Liver (tissue), 8 donors: ENCODE measurements at regions not wholly inside any gene's neighbourhood (a gene's known extent, or its start where the extent isn't known, plus 50 kb on each side); places are given as distances from the start of the nearest gene placed in this dataset.

Experiments
- DNase-seq: peaks from one replicate; pipeline ENCODE4 v3.0.0-alpha.2; 2017; ENCODE audit warnings: low spot score
- H3K27ac ChIP-seq, 2 donors: one replicate each; pipeline ENCODE4 v1.7.0; 2013; ENCODE audit warnings: inconsistent platforms in 2 of 2, low read length in 2 of 2, control low read depth in 1 of 2, low read depth in 1 of 2, mild to moderate bottlenecking in 1 of 2
- H3K27me3 ChIP-seq, 4 donors: one replicate each; pipeline versions ENCODE4 v1.6.1 to v1.7.0; 2013; ENCODE audit warnings: low read length in 3 of 4, inconsistent platforms in 1 of 4, mild to moderate bottlenecking in 1 of 4, moderate library complexity in 1 of 4; ENCODE audit not compliant: control insufficient read depth in 4 of 4, insufficient read depth in 4 of 4
- H3K36me3 ChIP-seq, 4 donors: one replicate each; pipeline versions ENCODE4 v1.6.1 to v1.7.0; 2013; ENCODE audit warnings: low read length in 3 of 4, mild to moderate bottlenecking in 3 of 4, low read depth in 1 of 4, moderate library complexity in 1 of 4; ENCODE audit not compliant: control insufficient read depth in 4 of 4, insufficient read depth in 3 of 4
- H3K4me1 ChIP-seq, 4 donors: one replicate each; pipeline versions ENCODE4 v1.6.1 to v1.7.0; 2013; ENCODE audit warnings: low read length in 3 of 4, mild to moderate bottlenecking in 3 of 4, moderate library complexity in 1 of 4; ENCODE audit not compliant: control insufficient read depth in 4 of 4, insufficient read depth in 4 of 4
- H3K4me3 ChIP-seq, 3 donors: one replicate each; pipeline versions ENCODE4 v1.6.1 to v1.7.0; 2013; ENCODE audit warnings: low read length in 3 of 3, control low read depth in 1 of 3, low read depth in 1 of 3, mild to moderate bottlenecking in 1 of 3
- H3K9ac ChIP-seq, 2 donors: one replicate each; pipeline ENCODE4 v1.7.0; 2013; ENCODE audit warnings: low read length in 2 of 2, mild to moderate bottlenecking in 2 of 2, moderate library complexity in 2 of 2, control low read depth in 1 of 2, low read depth in 1 of 2
- H3K9me3 ChIP-seq, 4 donors: one replicate each; pipeline versions ENCODE4 v1.6.1 to v1.7.0; 2013; ENCODE audit warnings: low read length in 3 of 4; ENCODE audit not compliant: control insufficient read depth in 4 of 4
- CTCF ChIP-seq: fragments of 150-350 bp; IDR thresholded peaks from 2 replicates; pipeline ENCODE4 v1.5.1; 2017; ENCODE audit warnings: improper control_type of control experiment, low read depth, low read length; ENCODE audit not compliant: missing input control
- EGR1 ChIP-seq, 2 donors: IDR thresholded peaks; 2 replicates each; pipeline ENCODE4 v1.6.1; 2016 to 2018; ENCODE audit warnings: antibody characterized with exemption in 2 of 2, low read depth in 2 of 2
- FOXA1 ChIP-seq: IDR thresholded peaks from 2 replicates; pipeline ENCODE4 v1.6.1; 2016; ENCODE audit warnings: antibody characterized with exemption
- GABPA ChIP-seq, 2 donors: IDR thresholded peaks in 1 of 2; conservative IDR thresholded peaks in 1 of 2; 2 replicates each; pipeline ENCODE4 v1.6.1; 2016; ENCODE audit warnings: antibody characterized with exemption in 2 of 2, mild to moderate bottlenecking in 1 of 2, moderate library complexity in 1 of 2
- HNF4A ChIP-seq, 2 donors: conservative IDR thresholded peaks; 2 replicates each; pipeline ENCODE4 v1.6.1; 2016; ENCODE audit warnings: antibody characterized with exemption in 2 of 2, mild to moderate bottlenecking in 2 of 2
- HNF4G ChIP-seq: IDR thresholded peaks from 2 replicates; pipeline ENCODE4 v1.6.1; 2016; ENCODE audit warnings: antibody characterized with exemption
- JUND ChIP-seq, 2 donors: IDR thresholded peaks; 2 replicates each; pipeline ENCODE4 v1.6.1; 2016; ENCODE audit warnings: antibody characterized with exemption in 2 of 2
- MAX ChIP-seq: IDR thresholded peaks from 2 replicates; pipeline ENCODE4 v1.6.1; 2016; ENCODE audit warnings: antibody characterized with exemption
- NR2F2 ChIP-seq: IDR thresholded peaks from 2 replicates; pipeline ENCODE4 v1.6.1; 2016; ENCODE audit warnings: antibody characterized with exemption
- RAD21 ChIP-seq, 2 donors: IDR thresholded peaks; 2 replicates each; pipeline ENCODE4 v1.6.1; 2016; ENCODE audit warnings: antibody characterized with exemption in 2 of 2, mild to moderate bottlenecking in 2 of 2
- REST ChIP-seq: IDR thresholded peaks from 2 replicates; pipeline ENCODE4 v1.6.1; 2016; ENCODE audit warnings: antibody characterized with exemption, mild to moderate bottlenecking
- RXRA ChIP-seq, 2 donors: IDR thresholded peaks; 2 replicates each; pipeline ENCODE4 v1.6.1; 2017 to 2018; ENCODE audit warnings: antibody characterized with exemption in 2 of 2, mild to moderate bottlenecking in 1 of 2
- SP1 ChIP-seq: IDR thresholded peaks from 2 replicates; pipeline ENCODE4 v1.6.1; 2018; ENCODE audit warnings: antibody characterized with exemption, mild to moderate bottlenecking
- TAF1 ChIP-seq: conservative IDR thresholded peaks from 2 replicates; pipeline ENCODE4 v1.6.1; 2016; ENCODE audit warnings: antibody characterized with exemption, mild to moderate bottlenecking
- ZBTB33 ChIP-seq: IDR thresholded peaks from 2 replicates; pipeline ENCODE4 v1.6.1; 2016; ENCODE audit warnings: antibody characterized with exemption
- WGBS: extraction: QIAGEN DNeasy Blood & Tissue Kit; methylation state at CpG from one replicate; pipeline ENCODE4 v1.1.7; 2013; 5-methylcytosine and 5-hydroxymethylcytosine counted together
- donor health status: healthy.
- donor health status: healthy.
- donor health status: healthy.
- donor health status: healthy.
- donor health status: healthy.

- TF ChIP-seq CTCF, result no peak
These were observed 87.4 kb upstream of the SHISAL1 start (continued) for GRCh38 chr22:44399906-44400762.

DNA sequence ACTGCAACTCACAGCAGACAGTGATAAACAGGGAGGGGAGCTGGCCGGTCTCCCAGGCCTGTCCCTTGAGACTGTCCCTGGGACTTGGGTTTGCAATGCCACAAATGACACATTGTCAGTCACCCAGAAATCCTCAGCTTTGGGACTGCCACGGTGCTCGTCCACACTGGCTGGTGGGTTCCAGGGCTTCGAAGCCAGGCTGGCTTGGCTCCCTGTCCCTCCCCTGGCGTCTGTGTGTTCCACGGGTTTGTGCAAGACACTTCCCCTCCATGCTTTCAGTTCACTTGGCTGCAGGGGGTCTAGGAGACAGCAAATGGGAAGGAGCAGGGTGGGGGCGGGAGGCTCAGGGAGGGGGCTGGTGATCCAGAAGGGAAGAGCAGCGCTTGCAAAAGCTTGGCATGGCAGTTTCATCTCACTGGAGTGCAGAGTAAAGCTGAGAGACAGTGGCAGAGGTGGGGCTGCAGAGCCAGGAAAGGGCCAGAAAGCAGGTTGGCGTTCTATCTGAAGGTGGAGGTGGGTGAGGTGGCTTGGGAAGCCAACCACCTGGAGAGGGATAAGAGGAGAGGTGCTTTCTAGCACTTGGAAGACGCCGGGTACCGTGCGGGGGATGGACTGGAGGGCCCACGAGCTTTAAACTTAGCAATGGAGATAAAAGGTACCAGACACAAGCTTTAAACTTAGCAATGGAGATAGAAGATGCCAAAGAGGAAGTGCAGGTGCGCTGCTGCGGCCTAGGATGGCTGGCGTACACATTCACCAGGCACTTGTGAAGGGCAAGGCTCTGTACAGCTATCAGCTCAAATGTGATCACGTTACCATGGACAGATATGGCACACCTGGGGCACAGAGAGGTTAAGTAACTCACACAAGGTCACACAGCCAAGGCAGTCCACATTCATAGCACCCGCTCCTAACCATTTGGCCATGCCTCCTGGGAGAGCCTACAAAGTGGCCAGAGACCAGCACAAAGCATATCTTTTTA, 86.4 kb upstream of the SHISAL1 start:
- Histone ChIP-seq H3K36me3 (no peaks in the 10 kb centered on the region), H3K9me3 (no peaks in the 10 kb centered on the region), H3K27ac (no peak overlapping the region), H3K9ac (no peak overlapping the region), H3K4me3 (no peak overlapping the region), H3K4me1 (no peaks in the 10 kb centered on the region), H3K27me3 (no peaks in the 10 kb centered on the region)
- 87% methylated on average over 19 of the region's 19 CpGs for WGBS
- no peak for TF ChIP-seq GABPA (IDR thresholded peaks at IDR 0.05 in 1 of 2, conservative IDR thresholded peaks at IDR 0.05 in 1 of 2)
- TF ChIP-seq REST, result no peak
- no peak for TF ChIP-seq MAX
- TF ChIP-seq EGR1 (IDR thresholded peaks at IDR 0.05; ENCODE audit: low read depth in 2 of 2), result no peak
- peak; percentile 17 for DNase-seq

DNA sequence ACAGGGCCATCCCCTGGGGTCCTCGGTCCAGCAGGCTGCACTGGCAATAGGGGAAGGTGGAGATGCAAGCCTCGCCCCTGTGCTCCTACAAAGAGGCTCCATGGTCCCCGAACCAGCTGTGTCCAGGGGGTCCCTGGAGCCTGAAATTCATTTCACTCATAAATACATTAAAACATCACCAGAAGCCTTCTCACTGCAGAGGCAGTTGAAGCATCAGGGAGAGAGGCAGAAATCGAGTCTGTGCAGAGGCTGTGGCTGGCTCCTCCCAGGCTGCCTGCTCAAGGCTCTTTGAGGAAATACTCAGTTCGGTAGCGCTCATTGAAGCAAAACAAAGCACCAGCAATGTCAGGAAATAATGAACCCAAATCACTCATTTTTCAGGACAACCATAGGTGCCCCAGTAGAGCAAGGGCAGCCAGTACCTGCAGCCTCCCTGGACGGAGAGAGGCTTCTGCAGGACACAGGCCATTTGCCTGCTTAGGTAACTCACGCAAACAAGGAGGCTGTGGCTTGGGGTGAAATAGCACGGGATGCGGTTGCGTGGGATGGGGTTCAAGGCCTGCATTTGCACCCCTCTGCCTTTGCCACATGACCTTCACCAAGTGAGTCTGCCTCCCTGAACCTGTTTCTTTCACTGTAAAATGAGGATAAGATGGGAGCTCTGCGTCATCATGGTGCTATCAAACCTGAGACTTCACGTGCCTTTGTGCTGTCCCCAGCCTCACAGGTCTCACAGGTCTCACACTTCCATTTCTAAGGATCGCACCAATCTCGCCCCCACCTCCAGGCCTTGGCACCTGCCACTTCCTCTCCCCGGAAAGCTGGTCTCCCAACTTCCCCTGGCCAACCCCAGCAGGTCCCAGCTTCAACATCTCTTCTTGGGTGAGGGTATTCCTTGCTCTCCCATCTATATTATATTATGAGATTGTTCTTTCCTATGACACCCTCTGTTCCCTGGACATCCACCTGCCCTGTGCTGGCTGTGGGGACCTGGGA, 84.3 kb upstream of the SHISAL1 start:
- H3K27ac ChIP-seq, result no peak overlapping the region
- H3K9ac ChIP-seq, result no peak overlapping the region
- no peak overlapping the region for H3K4me3 ChIP-seq
- H3K9me3 ChIP-seq, result no peaks in the 10 kb centered on the region
- 83% methylated on average over 16 of the region's 16 CpGs for WGBS
- H3K27me3 ChIP-seq, result no peaks in the 10 kb centered on the region
- DNase-seq, result peak; percentile 22
- no peaks in the 10 kb centered on the region for H3K36me3 ChIP-seq
- no peaks in the 10 kb centered on the region for H3K4me1 ChIP-seq
- TF ChIP-seq GABPA (IDR thresholded peaks at IDR 0.05 in 1 of 2, conservative IDR thresholded peaks at IDR 0.05 in 1 of 2) (no peak), TAF1 (no peak), HNF4A (conservative IDR thresholded peaks at IDR 0.05) (no peak), RXRA (IDR thresholded peaks at IDR 0.05) (no peak), SP1 (no peak), HNF4G (no peak), FOXA1 (no peak), NR2F2 (no peak), ZBTB33 (no peak), EGR1 (IDR thresholded peaks at IDR 0.05; ENCODE audit: low read depth in 2 of 2) (no peak), RAD21 (IDR thresholded peaks at IDR 0.05) (no peak), JUND (IDR thresholded peaks at IDR 0.05) (no peak)
